Neural cell (in vitro differentiated cells): ENCODE measurements at regions not wholly inside any gene's neighbourhood (a gene's known extent, or its start where the extent isn't known, plus 50 kb on each side); places are given as distances from the start of the nearest gene placed in this dataset.

Experiments
- H2AFZ ChIP-seq: fragments of 200-600, 300-800 bp; sonication (generic), shearing (Covaris generic); 2 replicates; pipeline ENCODE4 v1.6.0; 2014; ENCODE audit warnings: low read depth, mild to moderate bottlenecking, antibody characterized with exemption, low read length, moderate library complexity
- H3F3A ChIP-seq: fragments of 200-600 bp; shearing (Covaris generic); 2 replicates; pipeline ENCODE4 v1.6.1; 2016; ENCODE audit warnings: mild to moderate bottlenecking, moderate library complexity, mixed read lengths, antibody characterized with exemption, low read length; ENCODE audit not compliant: insufficient read depth, poor library complexity, severe bottlenecking
- H3K27ac ChIP-seq: fragments of 200-600, 300-800 bp; sonication (generic), shearing (Covaris generic); 2 replicates; pipeline ENCODE4 v1.5.1; 2014; ENCODE audit warnings: mild to moderate bottlenecking, low read length, moderate library complexity
- H3K27me3 ChIP-seq: fragments of 300-800, 200-600 bp; sonication (generic), shearing (Covaris generic); 2 replicates; pipeline ENCODE4 v1.6.0; 2014; ENCODE audit warnings: mild to moderate bottlenecking, low read depth, low read length, moderate library complexity; ENCODE audit not compliant: insufficient read depth
- H3K36me3 ChIP-seq: fragments of 300-800, 200-600 bp; sonication (generic), shearing (Covaris generic); 2 replicates; pipeline ENCODE4 v1.5.1; 2014; ENCODE audit warnings: mild to moderate bottlenecking, antibody characterized with exemption, low read length, moderate library complexity; ENCODE audit not compliant: insufficient read depth
- H3K4me2 ChIP-seq: fragments of 300-800, 200-600 bp; sonication (generic), shearing (Covaris generic); 2 replicates; pipeline ENCODE4 v1.6.0; 2014; ENCODE audit warnings: mild to moderate bottlenecking, low read length
- H3K4me3 ChIP-seq: fragments of 300-800, 200-600 bp; sonication (generic), shearing (Covaris generic); 2 replicates; pipeline ENCODE4 v1.5.1; 2014; ENCODE audit warnings: mild to moderate bottlenecking, low read length, moderate library complexity
- H3K79me2 ChIP-seq: fragments of 200-600 bp; shearing (Covaris generic); replicated peaks from 2 replicates; pipeline ENCODE4 v1.6.0; 2014; ENCODE audit warnings: mild to moderate bottlenecking, low read length, moderate library complexity; ENCODE audit not compliant: insufficient read depth
- H3K9ac ChIP-seq: fragments of 300-800, 200-600 bp; sonication (generic), shearing (Covaris generic); 2 replicates; pipeline ENCODE4 v1.6.1; 2016; ENCODE audit warnings: mild to moderate bottlenecking, low read length, mixed read lengths
- H3K9me2 ChIP-seq: fragments of 200-600 bp; shearing (Covaris generic); 2 replicates; pipeline ENCODE4 v1.6.1; 2016; ENCODE audit warnings: mild to moderate bottlenecking, low read length, mixed read lengths; ENCODE audit not compliant: insufficient read depth
- H3K9me3 ChIP-seq: fragments of 200-600, 300-800 bp; sonication (generic), shearing (Covaris generic); 2 replicates; pipeline ENCODE4 v1.6.1; 2016; ENCODE audit warnings: mild to moderate bottlenecking, mixed run types, low read length, moderate library complexity, mixed read lengths
- H4K20me1 ChIP-seq: fragments of 200-600 bp; shearing (Covaris generic); 2 replicates; pipeline ENCODE4 v1.6.1; 2016; ENCODE audit warnings: mild to moderate bottlenecking, mixed run types; ENCODE audit not compliant: insufficient read depth
- EP300 ChIP-seq: fragments of 450-650 bp; conservative IDR thresholded peaks from 2 replicates; pipeline ENCODE4 v1.6.1; 2014; ENCODE audit warnings: antibody characterized with exemption, mild to moderate bottlenecking, moderate library complexity; ENCODE audit not compliant: poor library complexity, severe bottlenecking
- EZH2 ChIP-seq: fragments of 200-600, 300-800 bp; shearing (Covaris generic), sonication (generic); IDR thresholded peaks from 2 replicates; pipeline ENCODE4 v1.6.1; 2014; ENCODE audit warnings: antibody characterized with exemption, low read length, borderline replicate concordance, mild to moderate bottlenecking; ENCODE audit not compliant: insufficient read depth, poor library complexity, severe bottlenecking
- MXI1 ChIP-seq: fragments of 450-650 bp; conservative IDR thresholded peaks from 2 replicates; pipeline ENCODE4 v1.6.1; 2014; ENCODE audit warnings: antibody characterized with exemption, mild to moderate bottlenecking; ENCODE audit not compliant: poor library complexity, severe bottlenecking
- POLR2AphosphoS5 ChIP-seq: IDR thresholded peaks from 2 replicates; pipeline ENCODE4 v1.6.1; 2012
- RAD21 ChIP-seq: fragments of 450-650 bp; conservative IDR thresholded peaks from 2 replicates; pipeline ENCODE4 v1.6.1; 2014; ENCODE audit warnings: antibody characterized with exemption, mild to moderate bottlenecking, moderate library complexity
- SMC3 ChIP-seq: fragments of 450-650 bp; conservative IDR thresholded peaks from 2 replicates; pipeline ENCODE4 v1.6.1; 2014; ENCODE audit warnings: antibody characterized with exemption, mild to moderate bottlenecking, moderate library complexity; ENCODE audit not compliant: poor library complexity
- TAF1 ChIP-seq: IDR thresholded peaks from 2 replicates; pipeline ENCODE4 v1.6.1; 2012; ENCODE audit warnings: low read depth
- TF ChIP-seq, protein P1 (sequence below): fragments of 450-650 bp; IDR thresholded peaks from 2 replicates; pipeline ENCODE4 v1.5.1; 2014; ENCODE audit warnings: antibody characterized with exemption, mild to moderate bottlenecking, moderate library complexity; ENCODE audit not compliant: poor library complexity, severe bottlenecking
- TF ChIP-seq, protein P2 (sequence below): IDR thresholded peaks from 2 replicates; pipeline ENCODE4 v1.6.1; 2012; ENCODE audit warnings: borderline replicate concordance

DNA sequence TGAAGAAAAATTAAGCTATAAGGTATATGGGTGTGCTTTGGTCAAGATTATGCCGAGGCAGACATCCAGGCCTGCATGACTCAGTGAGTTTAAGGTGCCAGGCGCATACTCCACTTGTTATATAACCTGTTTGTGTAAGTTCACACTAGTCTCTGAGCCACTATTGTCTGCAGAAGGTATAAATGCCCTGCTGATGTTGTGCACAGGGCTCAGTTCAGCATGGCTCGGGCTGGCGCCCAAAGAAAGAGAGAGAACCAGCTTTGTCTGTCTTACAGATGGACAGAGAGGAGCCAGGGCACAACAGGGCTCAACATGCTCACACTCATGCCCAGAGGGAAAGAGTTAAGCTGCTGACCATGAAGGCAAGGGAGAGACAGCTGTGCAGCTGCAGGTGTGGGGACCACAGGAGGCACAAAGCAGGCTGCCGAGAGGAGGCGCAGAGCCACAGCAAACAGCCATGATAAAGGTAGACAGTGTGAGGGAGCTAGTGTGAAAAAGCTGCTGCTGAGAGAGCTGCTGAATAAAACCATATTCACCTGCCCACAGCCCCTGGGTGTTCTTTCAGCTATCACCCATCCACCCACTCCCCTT lies 1587.6 kb upstream of the C9orf72 start:
- Histone ChIP-seq H3K36me3 (no peaks in the 10 kb centered on the region), H3K79me2 (no peaks in the 10 kb centered on the region), H3K9me2 (no peaks in the 10 kb centered on the region), H3F3A (no peaks in the 10 kb centered on the region), H2AFZ (no peak overlapping the region), H3K9me3 (no peaks in the 10 kb centered on the region), H3K27me3 (no peaks in the 10 kb centered on the region), H3K27ac (no peak overlapping the region), H3K4me2 (no peak overlapping the region), H4K20me1 (no peaks in the 10 kb centered on the region), H3K9ac (no peak overlapping the region), H3K4me3 (no peak overlapping the region)
- no peak for TF ChIP-seq RAD21
- TF ChIP-seq, protein P1, sequence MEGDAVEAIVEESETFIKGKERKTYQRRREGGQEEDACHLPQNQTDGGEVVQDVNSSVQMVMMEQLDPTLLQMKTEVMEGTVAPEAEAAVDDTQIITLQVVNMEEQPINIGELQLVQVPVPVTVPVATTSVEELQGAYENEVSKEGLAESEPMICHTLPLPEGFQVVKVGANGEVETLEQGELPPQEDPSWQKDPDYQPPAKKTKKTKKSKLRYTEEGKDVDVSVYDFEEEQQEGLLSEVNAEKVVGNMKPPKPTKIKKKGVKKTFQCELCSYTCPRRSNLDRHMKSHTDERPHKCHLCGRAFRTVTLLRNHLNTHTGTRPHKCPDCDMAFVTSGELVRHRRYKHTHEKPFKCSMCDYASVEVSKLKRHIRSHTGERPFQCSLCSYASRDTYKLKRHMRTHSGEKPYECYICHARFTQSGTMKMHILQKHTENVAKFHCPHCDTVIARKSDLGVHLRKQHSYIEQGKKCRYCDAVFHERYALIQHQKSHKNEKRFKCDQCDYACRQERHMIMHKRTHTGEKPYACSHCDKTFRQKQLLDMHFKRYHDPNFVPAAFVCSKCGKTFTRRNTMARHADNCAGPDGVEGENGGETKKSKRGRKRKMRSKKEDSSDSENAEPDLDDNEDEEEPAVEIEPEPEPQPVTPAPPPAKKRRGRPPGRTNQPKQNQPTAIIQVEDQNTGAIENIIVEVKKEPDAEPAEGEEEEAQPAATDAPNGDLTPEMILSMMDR = no peak
- TF ChIP-seq MXI1 = no peak
- TF ChIP-seq EZH2 = no peak
- no peak for TF ChIP-seq POLR2AphosphoS5
- TF ChIP-seq EP300 = no peak
- TF ChIP-seq, protein P2, sequence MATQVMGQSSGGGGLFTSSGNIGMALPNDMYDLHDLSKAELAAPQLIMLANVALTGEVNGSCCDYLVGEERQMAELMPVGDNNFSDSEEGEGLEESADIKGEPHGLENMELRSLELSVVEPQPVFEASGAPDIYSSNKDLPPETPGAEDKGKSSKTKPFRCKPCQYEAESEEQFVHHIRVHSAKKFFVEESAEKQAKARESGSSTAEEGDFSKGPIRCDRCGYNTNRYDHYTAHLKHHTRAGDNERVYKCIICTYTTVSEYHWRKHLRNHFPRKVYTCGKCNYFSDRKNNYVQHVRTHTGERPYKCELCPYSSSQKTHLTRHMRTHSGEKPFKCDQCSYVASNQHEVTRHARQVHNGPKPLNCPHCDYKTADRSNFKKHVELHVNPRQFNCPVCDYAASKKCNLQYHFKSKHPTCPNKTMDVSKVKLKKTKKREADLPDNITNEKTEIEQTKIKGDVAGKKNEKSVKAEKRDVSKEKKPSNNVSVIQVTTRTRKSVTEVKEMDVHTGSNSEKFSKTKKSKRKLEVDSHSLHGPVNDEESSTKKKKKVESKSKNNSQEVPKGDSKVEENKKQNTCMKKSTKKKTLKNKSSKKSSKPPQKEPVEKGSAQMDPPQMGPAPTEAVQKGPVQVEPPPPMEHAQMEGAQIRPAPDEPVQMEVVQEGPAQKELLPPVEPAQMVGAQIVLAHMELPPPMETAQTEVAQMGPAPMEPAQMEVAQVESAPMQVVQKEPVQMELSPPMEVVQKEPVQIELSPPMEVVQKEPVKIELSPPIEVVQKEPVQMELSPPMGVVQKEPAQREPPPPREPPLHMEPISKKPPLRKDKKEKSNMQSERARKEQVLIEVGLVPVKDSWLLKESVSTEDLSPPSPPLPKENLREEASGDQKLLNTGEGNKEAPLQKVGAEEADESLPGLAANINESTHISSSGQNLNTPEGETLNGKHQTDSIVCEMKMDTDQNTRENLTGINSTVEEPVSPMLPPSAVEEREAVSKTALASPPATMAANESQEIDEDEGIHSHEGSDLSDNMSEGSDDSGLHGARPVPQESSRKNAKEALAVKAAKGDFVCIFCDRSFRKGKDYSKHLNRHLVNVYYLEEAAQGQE = no peak
- TF ChIP-seq TAF1 = no peak
- TF ChIP-seq SMC3 = no peak

DNA sequence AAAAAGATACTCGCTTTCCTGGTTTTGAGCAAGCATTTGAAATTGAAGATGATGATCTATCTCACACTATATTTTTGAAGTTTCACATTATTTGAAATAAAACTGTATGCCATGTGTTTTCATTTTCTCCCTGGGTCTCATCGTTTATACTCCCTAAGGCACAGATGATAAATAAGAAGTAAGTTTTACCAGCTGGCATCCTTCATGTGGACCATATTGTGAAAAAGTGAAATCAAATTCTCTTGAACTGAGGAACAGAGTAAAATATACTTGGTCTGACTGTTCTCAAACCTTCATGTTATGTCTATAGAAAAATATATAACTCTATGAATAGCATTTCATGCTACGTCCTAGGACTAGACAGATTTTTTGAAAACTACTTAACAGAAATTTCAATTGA lies 1600.9 kb upstream of the C9orf72 start:
- Histone ChIP-seq H2AFZ (no peak overlapping the region), H3F3A (no peaks in the 10 kb centered on the region), H4K20me1 (no peaks in the 10 kb centered on the region), H3K4me3 (no peak overlapping the region), H3K4me2 (no peak overlapping the region), H3K9ac (no peak overlapping the region), H3K36me3 (no peaks in the 10 kb centered on the region), H3K27me3 (no peaks in the 10 kb centered on the region), H3K27ac (no peak overlapping the region), H3K79me2 (no peaks in the 10 kb centered on the region), H3K9me2 (no peaks in the 10 kb centered on the region), H3K9me3 (no peaks in the 10 kb centered on the region)
- TF ChIP-seq POLR2AphosphoS5 (no peak), TAF1 (no peak), EP300 (no peak), RAD21 (no peak), MXI1 (no peak), SMC3 (no peak), EZH2 (no peak)
- TF ChIP-seq, protein P1 = no peak
- TF ChIP-seq, protein P2 = no peak
